NCI-H82 (cell line): ENCODE measurements at regions not wholly inside any gene's neighbourhood (a gene's known extent, or its start where the extent isn't known, plus 50 kb on each side); places are given as distances from the start of the nearest gene placed in this dataset.

Source experiments
- DNase-seq: peaks from one replicate; lab custom pipeline; 2025; lab: John Stamatoyannopoulos, UW

DNA sequence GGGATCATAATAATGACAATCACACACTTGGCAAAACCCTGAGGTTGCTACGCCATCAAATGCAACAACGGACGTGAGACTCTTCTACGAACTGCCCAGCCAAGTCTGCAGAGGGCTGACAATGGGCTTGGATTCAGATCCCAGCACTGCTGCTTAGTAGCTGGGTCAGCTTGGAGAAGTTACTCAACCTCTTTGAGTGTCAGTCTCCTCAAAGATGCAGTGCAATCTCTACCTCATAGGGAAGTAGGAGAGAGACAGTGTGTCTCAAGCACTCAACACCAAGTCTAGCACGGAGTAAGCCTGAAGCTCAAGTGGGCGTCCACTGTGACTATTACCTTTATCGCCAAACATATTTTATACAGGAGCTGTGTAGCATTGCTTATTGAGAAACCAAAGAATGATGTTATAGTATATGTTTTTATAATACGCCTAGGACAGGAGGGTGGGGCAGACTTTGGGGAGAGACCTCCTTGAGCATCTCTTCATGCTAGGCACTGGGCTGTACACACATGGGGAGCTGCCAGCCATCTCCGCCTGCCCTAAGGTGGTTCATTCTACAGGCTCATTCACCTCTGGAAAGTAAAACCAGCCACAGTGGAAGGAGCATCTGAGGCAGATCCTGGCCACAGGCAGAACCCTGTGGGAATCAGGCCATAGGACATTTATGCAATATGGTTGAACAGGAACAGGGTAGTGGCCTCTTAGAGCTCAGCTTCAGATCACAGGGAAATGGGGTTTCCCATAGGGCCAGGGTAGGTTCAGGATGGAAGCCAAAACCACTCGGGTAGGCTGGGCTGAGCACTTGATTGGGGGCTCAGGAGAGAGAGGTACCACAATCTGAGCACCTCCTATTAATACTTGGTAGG, 160.2 kb downstream of the MRPL14 start:
- no peak for DNase-seq

DNA sequence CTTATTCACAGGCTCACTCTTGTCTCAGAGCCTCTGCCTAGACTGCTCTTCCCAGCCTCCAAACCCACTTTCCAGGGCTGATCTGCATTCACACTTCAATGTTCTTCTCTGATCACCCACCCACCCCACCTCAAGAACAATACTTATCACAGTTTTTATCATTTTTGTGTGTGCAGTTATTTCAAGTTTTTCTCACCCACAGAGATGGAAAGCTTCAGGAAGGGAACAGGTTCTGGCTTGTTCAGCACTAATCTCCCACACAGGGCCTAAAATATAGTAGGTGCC, 160.9 kb downstream of the MRPL14 start:
- DNase-seq: no peak

DNA sequence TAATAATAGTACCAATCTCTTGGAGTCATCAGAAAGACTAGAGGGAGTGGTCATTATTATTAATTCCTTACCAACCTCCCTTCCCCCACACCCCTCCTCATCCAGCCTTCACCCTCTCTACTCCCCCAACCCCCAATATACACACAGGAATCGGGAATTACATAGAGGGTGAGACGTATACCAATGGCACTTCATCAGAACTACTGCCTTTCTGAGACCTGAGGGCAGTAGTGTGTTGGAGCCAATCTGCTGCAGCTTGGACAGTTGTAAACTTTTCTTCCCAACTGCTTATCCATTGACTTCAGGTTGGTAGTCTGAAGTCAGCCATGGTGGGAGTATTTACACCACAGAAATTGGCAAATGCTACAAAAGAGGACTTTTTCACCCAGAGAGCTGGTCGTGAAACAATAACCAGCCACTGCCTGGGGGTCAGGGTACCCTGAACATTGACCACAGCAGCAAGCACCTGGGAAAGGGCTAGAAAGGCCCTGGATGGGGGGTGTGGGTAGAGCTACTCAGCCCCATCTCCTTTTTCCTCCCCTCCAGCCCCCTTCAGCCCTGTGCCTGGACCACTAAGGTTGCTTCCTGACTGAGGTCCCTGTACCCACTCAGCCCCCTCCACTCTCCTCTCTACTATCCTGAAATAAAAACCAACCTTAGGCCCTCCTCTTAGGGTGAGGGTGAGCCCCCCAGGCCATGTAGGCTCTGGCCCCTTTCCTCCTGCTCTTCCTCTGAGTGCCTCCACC, 161.5 kb downstream of the MRPL14 start:
- DNase-seq: no peak

DNA sequence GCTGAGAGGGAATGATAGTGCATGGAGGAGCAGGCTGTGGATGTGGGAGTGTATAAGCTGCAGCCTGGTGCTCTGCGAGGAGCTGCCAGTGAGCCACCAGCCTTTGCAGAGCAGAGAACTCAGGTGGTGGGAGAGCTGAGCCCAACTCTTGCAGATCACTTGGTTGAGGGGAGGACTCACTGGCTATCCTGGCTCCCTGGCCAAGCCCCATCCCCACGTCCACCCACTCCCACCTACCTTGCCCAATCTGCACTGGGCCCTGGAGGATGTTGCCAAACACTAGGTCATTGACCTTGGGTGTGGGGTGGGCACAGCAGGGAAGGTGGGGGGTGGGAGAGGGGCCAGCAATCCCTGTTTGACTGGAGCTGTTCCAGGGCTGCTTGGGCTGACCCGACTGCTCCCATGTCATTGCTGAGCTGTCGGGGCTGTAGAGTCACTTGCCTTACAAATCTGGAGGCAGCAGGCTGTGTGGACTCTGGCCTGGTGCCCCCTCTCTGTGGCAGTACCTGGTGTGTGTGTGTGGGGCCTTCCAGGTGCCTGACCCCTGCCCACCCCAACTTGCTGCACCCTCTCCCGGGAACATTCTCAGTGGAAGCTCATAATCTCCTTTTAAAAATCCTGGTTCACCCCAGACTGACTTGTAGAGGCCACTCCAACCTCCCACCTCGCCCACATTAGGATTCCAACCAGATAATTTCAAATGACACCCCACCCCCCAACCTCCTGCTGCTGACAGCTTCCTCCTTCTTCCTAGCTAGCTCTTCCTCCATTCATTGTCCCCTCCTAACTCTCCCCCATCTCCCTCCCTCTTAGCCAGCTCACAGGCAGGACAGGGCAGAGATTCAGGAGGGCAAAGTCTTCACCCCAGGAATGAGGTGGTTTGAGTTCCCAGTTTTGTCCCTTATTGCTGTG, 162.3 kb downstream of the MRPL14 start:
- DNase-seq: no peak

DNA sequence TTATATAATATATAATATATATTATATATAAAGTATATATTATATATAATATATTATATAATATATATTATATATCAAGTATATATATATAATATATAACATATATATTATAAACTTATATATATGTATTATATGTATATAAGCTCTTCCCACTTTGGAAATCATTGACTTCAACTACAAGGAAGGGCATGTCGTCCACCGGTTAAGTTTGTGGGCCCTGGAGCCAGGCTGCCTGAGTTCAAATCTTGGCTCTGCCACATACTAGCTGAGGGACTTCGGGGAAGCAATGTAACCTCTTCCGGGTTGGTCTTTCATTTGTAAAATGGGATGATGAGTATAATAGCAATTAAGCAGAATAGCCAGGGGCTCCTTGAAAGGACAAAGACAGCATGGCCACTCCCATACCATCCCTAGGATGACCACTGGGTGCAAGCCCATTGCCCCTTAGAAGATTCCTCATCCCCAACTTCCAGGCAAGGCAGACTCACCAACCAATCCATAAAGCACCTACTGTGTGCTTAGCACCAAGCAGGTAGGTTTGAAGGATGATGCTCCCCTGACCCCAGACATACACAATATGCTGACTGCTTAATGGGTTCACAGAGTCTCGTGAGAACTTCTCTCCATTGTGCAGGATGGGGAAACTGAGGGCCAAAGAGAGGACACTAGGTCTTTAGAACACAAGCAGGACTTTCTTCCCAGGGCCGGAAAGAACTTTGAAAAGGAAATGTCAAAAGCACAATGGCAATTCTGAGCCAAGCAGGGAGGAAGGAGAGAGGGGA, 163.2 kb downstream of the MRPL14 start:
- DNase-seq: no peak

DNA sequence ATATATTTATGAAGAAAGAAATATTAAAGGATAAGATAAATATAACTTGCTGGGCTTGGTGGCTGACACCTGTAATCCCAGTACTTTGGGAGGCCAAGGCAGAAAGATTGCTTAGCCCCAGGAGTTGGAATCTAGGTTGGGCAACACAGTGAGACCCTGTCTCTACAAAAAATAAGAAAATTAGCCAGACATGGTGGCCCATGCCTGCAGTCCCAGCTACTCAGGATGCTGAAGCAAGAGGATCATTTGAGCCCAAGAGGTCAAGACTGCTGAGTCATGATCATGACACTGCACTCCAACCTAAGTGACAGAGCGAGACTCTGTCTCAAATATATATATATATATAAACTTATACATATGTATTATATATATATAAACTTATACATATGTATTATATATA, 164.0 kb downstream of the MRPL14 start:
- DNase-seq: peak; percentile 13

DNA sequence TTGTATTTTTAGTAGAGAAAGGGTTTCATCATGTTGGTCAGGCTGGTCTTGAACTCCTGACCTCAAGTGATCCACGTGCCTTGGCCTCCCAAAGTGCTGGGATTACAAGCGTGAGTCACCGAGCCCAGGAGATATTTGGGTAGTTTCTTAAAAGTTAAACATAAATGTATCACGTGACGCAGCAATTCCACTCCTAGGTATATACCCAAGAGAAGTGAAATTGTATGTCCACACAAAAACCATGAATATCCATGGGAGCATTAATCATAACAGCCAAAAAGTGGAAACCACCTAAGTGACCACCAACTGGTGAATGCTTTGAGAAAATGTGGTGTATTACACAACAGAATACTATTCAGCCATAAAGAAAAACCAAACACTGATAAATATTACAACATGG, 164.8 kb downstream of the MRPL14 start:
- no peak for DNase-seq

DNA sequence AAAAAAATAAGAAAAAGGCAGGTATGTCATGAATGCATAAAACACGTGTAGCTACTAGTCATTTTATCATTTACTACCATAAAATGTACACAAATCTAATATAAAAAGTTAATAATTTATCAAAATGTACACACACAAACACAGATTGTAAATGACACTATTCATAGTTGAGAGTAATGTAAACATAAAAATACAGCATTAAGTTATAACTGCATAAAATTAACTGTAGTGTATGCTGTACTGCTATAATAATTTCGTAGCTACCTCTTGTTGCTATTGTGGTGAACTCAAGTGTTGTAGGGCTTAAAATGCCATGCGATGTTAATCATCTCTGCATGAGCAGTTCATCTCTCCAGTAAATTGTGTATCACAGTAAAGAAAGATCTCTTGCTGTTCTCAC, 170.0 kb downstream of the MRPL14 start:
- DNase-seq: no peak

DNA sequence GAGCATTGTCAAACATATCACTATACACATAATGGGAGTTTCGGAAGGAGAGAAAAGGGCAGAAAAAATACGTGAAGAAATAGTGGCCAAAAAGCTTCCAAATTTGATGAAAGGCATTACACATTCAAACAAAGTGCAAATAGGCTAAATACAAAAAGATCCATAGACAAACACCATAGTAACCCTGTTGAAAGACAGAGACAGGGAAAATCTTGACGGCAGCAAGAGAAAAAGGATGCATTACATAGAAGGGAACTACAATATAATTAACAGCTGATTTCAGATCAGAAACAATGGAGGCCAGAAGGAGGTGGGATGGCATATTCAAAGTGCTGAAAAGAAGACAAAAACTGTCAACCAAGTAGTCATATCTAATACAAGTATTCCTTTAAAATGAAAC, 170.8 kb downstream of the MRPL14 start:
- DNase-seq: no peak

DNA sequence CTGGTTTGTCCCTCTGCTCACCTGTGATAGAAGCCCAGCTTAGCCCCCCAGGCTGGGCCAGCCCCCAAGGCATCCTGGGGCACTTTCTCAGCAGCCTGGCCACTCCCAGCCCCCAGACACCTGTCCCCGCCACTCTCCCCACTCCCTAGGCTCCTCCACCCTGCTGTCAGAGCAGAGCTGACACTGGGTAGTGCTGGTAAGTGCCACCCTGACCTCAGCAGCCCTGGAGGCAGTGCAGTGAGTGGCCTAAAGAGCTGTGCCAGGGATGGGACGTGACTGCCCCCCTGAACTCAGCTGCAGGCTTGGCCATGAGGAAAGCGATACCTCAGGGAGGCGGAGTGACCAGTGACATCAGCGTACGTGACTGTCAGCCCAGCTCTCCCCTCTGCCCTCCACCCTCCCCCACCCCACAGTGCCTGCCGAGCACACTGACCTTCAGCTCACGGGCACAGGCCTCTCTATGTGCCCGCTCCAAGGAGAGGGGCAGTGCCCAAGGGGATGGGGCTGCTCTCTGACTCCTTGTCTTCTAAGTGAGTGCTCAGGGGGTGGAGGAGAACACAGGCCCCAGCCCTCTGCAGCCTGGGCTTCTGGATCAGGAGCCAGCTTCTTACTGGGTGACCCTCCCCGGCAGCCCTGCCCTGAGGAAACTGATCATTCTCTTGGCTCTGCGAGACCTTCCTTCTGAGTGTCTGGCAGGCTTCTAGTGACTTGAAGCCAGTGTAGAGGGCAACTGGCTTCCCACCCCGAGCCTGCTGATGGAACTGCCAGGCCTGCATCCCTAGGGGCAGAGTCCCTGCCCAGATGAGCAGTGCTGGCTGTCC, 172.7 kb downstream of the MRPL14 start:
- DNase-seq: no peak

DNA sequence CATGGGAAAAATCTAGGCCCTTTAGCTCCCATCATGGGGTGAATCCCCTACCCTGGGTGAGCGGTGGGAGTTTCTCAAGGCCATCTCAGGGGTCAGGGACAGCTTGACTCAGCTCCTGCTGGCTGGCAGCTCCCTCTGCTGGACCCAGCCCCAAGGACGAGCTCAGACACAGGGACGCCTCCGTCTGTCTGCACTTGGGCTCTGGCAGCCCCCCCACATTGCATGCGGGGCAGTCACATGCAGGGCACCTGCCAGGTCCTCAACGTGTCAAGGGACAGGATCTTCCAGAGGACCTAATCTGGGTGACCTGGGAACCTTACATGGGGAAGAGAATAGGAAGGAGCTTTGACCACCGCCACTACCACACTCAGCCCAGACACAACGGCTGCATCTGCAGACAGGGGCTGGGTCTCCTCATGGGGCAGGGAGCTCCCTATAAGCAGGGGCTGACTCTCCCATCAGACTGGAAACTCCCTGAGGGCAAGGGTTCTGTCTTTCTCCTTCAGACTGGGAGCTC, 173.4 kb downstream of the MRPL14 start:
- DNase-seq: peak; percentile 49

DNA sequence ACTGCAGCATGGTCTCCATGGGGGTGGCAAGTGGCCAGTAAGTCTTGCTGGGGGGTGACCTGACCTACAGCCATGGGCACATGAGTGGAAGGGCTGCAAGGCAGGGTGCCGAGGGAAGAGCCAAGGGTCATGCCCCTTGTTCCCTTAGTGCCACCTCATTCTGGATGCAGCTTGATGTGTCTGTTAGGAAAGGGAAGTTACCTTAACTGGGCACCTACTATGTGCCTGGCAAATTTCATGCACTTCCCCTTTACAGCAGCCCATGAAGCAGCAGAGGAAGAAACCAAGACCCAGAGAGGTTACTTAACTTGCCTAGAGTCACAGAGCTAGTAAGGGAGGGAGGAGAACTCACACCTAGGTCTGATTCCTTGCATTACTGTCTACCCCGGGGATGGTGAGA, 174.0 kb downstream of the MRPL14 start:
- DNase-seq: no peak

DNA sequence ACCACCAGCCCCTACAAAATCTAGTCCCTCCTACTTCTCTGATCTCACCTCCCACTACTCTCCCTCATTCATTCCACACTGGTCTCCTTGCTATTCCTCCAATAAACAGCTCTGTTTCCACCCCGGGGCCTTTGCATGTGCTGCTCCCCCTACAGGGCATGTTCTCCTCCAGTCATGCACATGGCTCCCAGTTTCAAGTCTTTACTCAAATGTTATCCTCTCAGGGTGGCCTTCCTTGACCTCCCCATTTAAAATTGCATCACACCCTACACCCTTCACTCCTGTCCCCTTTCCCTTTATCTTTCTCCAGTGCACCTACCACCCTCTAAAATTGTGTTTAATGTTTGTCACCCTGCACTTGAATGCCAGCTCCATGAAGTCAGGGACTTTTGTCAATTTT, 174.5 kb downstream of the MRPL14 start:
- DNase-seq: peak; percentile 52

DNA sequence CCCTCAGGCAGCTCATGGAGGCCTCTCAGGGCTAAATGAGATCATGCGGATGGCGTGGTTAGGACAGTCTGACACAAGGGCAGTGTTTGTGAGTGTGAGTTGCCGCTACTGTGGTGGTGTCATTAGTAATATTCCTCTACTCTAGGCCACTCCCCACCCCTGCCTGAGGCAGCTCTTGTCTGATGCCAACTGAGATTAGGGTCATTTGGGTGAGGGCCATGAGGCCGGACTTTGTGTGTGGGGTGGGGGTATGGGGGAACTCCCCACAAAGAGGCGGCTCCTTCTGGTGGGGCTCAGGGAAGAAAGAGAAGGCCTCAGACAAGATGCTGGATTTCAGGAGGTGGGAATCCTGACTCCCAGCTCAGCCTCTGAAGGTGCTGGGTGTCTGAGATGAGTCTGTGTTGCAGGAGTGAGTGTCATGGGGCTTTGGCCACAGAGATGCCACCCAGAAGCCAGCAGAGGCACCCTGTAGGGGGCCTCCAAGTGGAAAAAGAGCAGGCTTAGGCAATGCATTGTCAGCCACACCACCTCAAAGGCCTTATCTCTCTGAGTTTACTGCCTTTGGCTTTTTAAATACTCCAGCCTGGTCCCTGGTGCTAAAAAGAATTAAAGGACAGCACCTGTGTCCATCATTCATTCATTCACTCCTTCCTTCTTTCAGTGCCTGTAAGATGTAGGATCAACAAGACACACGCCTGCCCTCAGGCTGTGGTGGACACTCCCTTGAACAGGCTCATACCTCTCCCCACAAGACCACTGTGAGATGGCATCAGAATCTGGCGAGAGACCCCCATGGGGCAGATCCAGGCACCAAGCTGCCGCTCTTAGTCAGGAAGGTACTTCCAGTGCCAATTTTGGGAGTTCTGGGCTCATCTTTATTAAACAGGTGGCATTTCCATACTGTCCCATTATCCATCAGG, 175.2 kb downstream of the MRPL14 start:
- DNase-seq: no peak

DNA sequence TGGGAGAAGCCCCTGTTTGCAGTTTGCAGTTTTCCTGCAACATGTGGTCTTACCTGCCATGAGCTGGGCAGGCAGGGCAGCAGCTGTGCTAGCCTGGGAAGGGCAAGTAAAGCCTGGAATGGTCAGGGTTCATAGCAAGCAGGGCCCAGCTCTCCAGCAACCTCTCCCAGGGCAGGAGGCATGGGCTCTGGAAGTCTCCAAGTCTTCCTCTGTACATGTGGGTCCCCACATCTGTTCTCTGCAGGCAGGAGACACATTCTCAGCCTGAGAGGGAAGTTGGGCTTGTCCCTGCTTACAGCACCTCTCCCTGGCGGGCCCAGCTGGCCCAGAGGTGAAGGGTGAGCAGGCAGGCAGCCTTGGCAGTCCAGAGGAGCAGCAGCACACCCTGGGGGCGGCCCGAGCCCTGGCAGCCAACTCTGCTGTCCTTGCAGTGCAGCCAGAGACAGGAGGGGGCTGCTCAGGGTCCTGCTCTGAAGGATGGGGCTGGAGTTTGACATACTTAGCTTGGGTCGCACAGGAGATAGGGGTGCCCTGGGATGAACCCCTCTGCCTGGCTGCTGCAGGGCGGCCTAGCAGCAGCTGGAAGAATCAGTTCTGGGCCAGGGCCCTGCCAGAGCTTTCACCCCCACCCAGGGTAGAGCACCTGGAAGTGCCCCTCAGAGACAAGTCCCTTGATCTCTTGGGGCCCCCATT, 176.0 kb downstream of the MRPL14 start:
- DNase-seq: peak; percentile 87

DNA sequence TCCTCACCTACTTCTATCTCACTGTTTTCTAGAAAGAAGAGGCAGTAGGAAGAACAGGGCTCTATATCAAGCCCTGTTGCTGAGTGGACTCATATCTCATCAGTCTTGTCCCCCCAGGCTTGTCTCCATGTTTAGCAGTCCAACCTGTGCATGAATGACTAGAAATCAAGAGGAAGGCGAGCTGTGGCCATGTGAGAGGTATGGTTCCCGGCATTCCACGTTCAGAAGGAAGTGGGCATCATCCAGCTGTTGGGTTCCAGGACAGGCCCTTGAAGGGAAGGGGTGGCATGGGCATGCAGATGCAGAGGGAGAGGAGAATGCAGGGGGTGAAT, 176.6 kb downstream of the MRPL14 start:
- DNase-seq: no peak

DNA sequence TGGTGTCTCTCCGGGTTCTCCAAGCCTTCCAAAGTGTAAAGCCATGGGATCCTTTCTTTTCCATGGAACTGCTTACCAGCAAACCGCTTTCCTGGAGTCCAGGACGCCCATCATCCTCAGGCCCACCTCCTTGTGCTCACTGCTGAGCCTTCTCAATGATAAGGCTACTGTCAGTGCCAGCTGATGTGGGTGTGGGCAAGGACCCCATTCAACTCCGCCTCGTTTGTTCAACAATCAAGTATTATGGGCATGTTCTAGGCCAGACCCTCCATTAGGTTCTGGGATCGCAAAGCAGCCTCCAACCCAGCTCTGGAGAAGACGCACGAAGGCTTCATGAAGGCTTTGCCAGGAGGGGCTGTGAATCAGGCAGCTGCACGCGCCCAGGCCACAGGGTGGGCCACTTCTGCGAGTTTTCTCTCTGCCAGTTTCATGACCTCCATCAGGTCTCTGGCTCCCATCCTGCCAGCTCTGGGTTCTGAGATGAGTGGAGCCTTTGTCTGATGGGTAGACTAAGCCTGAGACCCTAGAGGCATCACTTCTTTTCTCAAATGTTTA, 177.1 kb downstream of the MRPL14 start:
- no peak for DNase-seq

DNA sequence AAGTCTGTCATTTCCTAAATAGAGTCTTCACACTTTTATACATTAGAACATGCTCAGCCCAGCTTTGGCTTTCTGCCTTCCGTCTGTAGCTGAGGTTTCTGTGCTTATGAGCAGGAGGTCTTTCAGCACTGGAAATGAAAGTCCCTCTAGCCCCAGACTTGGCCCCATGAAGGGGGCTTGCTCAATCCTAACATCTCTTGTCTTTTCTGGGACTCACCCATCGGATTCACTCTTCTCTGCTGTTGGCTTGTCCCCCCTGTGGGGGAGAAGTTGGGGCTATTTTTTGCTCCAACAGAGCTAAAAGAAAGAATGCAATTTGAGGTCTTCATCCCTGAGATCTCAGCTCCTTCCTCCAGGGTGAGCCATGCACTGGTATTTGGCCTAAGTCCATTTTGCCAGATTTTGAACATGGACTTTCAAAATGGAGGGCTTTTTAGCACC, 177.7 kb downstream of the MRPL14 start:
- no peak for DNase-seq
